ENCODE measurements at regions not wholly inside any gene's neighbourhood (a gene's known extent, or its start where the extent isn't known, plus 50 kb on each side); places are given as distances from the start of the nearest gene placed in this dataset.

DNA sequence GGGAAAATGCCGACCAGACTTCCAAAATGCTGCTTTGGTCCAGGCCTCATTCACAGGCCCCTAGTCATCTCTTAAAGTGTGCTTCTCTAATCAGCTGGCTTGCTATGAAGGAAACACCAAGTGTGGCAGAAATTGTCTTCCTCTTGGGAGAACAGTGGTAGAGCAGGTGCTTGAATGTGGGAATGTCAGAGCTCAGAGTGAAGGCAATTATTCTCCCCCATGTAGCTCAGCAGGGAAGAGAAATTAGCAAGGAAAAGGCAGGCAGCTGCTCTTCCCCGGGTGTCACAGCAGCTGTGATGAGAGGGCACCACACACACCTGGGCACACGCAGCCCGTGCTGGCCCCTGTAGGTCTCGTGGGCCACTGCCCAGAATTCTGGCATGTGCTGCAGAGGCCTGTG is 358.5 kb downstream of the WDR72 start:
- no peak for TF ChIP-seq EZH2 (IDR thresholded peaks at IDR 0.05; ENCODE audit: insufficient read depth, poor library complexity, severe bottlenecking)
- no peak for TF ChIP-seq EZH2phosphoT487 (IDR thresholded peaks at IDR 0.05; ENCODE audit: insufficient read depth, low read depth)
